ENCODE measurements at regions not wholly inside any gene's neighbourhood (a gene's known extent, or its start where the extent isn't known, plus 50 kb on each side); places are given as distances from the start of the nearest gene placed in this dataset.

GRCh38 chr3:23644099-23644498 lies 161.7 kb upstream of the UBE2E1 start:
- DNase-seq, result no peak

- DNase-seq, result no peak
These were observed 161.1 kb upstream of the UBE2E1 start for GRCh38 chr3:23644676-23645075.

- no peak for DNase-seq
These were observed 160.1 kb upstream of the UBE2E1 start for GRCh38 chr3:23645533-23646183.

DNA sequence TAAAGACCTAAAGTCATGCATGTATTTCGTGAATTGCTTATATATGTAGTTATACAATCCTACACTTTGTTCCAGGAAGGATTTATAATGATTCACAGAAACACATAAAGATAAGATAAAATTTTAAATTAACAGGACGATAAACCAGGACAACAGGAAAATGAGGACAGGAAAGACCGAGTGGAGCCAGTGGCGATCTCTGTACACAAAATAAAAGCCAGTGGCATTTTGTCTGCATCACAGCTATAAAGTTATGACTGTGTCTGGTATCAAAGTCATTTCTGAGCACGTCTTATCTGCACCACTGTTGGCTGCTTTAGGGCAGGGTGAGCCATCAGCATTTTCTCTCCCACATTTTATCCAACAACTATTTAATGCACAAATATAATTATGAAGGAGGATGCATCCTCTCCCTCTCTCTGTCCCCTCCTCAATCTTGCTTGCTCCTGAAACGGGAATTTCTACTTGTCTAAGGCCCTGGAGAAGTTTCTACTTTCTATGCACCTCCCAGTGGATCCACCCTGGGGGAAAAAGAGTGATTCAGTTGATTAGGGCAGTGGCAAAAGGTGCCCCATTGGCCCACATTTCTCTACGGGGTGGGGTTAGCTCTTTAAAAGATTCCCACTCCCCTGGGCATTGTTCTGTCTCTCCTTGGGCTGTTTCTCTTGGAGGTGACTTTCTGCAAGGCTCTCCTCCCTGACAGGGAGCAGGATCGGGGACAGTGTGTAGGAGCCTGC lies 159.4 kb upstream of the UBE2E1 start:
- no peak for DNase-seq

DNA sequence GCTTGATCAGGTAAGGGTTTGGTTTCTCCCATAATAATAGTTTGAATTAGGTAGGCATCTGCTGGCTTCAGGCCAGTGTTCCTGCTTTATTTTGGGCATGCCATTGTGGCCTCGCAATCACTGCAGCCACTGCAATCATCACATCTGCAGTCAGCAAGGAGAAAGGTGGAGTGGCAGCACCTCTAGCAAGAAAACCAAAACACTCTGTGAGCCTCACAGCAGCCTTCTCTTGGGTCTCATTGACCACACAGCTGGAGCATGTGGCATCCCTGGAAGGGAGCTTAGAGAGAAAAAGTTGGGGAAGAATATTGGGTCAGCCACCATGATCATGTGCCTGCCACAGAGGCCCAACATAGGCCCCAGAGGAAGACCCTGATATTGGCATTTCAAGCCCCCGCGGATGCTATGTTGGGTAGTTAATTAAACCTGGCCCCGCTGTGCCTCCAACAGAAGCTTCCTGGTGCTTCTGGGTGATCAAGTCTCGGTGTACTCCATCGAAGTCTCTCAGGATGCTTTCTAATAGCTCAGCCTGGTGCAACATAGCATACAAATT lies 158.0 kb upstream of the UBE2E1 start:
- DNase-seq, result no peak

DNA sequence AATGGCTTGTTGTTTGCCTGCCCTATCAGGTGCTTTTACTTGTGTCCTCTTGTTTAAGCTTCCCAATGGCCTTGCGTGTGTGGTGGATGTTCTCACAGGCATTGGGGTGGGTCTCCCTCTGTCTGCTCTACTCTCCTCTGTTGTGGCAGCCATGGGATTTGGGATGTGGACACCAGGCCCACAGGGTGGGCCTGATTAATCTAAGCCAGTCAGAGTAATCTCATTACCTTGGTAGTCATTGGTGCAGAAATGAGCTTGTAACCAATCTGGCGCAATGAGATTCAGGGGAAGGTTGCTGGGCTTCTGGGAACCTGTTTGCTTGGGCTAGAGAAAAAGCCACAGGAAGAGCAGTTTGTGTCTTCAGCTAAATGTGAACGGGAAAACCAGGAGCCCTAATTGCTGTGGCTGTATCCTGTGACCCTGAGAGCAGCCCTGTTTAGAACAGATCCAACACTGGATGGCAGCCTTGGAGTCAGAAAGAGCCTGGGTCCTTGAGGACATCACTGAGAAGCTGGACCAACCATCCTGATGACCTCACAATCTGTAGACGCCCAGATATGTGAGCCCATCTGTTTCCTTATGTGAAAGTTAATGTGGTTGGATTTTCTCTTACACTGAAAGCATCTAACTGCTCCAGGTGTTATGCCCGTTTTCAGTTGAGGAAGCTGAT lies 157.3 kb upstream of the UBE2E1 start:
- DNase-seq, result peak; percentile 46

GRCh38 chr3:23648996-23649395 lies 156.8 kb upstream of the UBE2E1 start:
- peak; percentile 27 for DNase-seq

DNA sequence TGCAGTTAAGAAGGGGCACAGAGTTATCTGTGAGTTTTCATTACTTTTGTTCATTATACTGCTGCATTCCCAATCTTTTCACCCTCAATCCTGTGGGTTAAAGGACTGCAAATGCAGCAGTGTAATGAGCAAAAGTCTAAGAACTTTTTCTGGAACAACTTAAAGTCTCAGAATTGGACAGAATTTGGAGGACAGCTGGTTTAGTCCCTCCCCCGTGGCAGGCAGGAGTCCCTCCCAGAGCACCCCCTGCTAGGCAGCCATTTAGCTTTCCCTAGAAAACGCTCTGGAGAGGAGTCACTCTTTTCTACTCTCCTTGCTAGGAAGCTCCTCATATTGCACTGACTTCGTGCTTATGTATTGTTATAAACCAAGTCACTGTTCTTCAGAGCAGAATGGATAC lies 156.3 kb upstream of the UBE2E1 start:
- no peak for DNase-seq

GRCh38 chr3:23650371-23651140 lies 155.2 kb upstream of the UBE2E1 start:
- peak; percentile 92 for DNase-seq

DNA sequence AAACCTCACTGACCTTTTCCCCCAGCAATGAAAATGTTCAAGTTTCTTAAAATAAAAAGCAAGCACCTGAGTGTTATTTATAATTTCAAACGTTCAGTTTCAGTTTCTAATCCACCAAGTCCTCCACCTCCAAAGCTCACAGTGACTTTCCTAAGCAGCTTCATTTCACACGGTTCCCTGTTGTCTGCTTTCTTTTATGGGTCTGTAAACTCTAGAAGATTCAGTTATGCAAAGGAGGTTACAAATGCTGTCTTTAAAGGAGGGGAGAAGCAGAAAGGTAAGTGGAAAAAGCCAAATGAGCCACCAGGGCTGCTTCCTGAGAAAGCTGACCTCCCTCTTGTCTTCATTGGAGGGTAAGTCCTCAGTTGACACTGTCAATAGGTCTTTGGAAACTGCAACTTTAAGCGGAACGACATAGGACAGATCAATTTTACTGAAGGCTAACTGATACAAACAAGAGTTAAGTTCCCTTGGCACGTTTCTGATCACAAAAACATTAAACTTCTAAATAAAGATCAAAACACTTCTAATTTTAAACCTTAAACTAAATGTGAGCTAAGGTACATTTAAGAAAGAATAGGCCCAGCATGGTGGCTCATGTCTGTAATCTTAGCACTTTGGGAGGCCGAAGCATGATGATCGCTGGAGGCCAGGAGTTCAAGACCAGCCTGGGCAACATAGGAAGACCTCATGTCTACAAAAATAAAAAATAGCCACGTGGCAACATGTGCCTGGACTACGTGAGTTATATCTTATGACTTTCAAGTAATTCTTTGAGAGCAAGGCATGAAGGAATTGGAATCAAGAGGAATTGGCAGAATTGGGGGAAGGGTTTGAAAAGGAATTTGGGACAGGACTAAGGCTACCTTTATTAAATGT lies 151.9 kb upstream of the UBE2E1 start:
- no peak for DNase-seq

DNA sequence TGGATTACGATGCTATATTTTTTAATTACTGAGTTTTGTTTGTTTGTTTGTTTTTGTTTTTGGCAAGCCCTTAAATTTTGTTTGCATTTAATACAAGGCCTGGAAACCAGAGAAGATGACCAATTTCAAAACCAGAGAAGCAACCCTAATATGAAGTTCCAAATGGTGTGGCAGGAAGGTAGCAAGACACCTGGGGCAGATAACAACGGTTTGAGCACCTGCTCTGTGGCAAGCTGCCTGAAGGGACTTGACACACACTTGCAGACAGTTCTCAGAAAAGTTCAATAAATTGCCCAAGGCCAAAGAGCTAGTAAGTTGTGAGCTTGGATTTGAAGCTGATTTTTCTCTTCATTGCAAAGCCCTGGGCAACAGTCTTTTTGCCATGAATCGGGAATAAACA lies 151.2 kb upstream of the UBE2E1 start:
- DNase-seq, result no peak

DNA sequence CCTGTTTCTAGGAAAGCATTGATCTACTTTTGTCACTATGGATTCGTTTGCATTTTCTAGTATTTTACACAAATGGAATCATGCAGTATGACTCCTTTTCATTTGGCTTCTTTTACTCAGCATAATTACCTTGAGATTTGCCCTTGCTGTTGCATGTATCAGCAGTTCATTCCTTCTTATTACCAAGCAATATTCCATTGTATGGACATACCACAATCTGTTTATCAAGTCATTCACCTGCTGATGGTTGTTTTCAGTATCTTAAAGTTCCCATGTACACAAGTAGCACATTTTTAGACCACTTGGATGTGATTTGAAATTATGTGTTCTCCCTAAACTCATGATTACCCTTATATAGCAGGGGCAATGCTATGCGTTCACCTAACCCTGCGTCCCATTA lies 150.0 kb upstream of the UBE2E1 start:
- no peak for DNase-seq

DNA sequence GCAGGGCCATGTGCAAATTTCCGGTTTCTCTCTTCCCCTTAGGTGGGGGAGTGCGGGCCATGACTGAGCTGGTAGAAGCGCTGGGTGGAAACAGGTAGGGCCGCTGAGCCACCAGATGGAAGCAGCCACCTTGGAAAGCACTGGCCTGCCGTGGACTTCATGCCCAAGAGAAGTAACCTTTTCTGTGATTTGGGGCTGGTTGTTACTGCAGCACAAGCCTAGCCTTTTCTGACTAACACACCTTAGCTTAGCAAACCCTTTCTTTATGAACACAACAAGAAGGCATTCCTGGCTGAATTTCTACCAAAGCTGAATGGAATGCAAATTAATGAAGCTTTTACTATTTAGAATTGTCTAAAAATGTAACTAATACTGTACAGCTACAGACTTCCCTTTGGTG lies 149.6 kb upstream of the UBE2E1 start:
- DNase-seq, result no peak

GRCh38 chr3:23656821-23657220 lies 148.9 kb upstream of the UBE2E1 start:
- no peak for DNase-seq

- DNase-seq, result no peak
These were observed 148.1 kb upstream of the UBE2E1 start for GRCh38 chr3:23657647-23658046.

- DNase-seq, result no peak
These were observed 146.5 kb upstream of the UBE2E1 start for GRCh38 chr3:23659274-23659673.

DNA sequence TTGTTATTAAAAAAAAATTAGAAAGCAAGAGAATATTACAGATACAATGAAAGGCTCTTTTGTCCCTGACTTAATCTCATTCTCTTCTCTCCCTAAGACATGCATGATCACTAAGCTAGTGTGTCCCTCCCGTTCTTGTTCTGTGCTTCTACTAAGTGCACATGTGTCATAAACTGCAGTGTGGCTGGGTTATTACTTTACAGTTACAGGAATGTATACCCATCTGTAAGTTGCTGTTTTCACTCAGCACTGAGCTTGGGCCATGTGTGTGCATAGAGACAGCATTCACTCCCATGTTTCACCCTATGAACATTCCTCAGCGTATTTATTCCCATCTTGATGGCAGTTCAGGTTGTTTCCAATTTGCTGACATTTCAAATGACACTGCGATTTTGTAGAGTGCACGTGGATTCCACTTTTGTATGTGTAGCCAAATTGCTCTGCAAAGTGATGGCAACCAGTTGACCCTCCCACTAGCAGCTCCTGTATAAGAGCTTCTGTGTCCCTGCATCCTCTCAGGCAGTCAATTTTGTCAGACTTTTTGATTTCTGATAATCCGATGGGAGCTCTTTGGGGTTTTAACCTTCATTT lies 145.8 kb upstream of the UBE2E1 start:
- DNase-seq, result peak; percentile 44

DNA sequence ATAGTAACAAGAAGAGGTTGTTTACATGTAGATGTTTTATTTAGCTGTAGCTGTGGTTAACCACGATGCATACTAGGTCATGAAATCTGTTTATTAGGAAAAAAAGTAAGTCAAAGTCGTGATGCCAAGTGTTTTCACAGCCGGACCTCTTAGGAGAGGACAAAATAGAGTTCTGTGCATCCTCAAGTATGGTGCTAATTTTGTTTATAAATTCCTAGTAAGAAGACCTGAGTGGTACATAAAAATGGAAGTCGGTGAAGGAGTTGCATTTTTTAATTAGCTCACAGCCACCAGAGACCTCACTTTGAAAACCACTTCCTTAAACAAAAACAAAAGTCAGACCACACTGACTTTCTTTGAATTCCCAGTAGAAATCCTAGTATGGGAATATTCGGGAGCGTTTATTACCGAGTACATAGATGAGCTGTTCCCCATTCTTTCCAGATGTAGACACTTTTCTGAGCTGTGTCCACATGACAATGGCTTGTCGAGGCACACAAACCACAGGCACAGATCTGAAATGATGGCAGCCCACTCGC lies 143.6 kb upstream of the UBE2E1 start:
- peak; percentile 48 for DNase-seq

DNA sequence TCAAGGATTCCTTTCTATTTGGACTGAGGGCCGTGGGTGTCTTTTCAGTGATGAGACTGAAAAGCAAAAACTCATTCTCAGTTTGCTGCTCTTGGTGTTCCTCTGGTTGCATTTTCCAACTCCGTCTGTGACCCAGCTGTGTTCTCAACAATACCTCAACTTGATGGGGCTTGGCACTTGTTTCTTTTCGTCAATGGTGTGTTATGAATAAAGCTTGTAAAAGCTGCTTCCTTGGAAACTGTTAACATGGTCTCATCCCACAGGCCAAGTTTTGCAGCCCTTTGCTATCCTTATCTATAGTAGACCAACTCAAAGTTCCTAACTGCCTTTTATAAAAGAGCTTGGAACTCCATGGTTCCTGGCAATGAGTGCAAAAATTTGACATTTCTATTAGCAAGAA lies 142.5 kb upstream of the UBE2E1 start:
- DNase-seq, result no peak

DNA sequence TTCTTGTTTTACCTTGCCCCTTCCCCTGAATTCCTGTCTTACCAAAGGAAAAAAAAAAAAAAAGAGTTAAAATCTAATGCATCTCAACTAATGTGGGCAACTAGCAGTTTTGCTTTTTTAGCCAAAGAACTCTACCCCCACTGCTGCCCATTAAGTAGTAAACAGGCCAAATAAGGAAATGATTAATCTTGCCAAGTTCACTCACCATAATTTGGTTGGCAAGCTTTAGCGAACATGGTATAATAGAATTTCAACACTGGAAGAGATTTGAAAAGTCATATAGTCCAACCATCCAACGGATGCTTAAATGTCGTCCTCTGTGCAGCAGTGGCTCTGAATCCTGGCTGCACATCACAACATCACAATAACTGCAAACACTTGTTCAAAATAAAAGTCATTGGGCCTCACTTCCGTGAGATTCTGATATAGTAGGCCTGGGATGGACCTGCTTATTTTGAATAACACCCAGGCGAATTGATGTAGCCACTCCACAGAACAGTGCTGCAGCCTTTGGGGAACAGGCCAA lies 142.0 kb upstream of the UBE2E1 start:
- no peak for DNase-seq

DNA sequence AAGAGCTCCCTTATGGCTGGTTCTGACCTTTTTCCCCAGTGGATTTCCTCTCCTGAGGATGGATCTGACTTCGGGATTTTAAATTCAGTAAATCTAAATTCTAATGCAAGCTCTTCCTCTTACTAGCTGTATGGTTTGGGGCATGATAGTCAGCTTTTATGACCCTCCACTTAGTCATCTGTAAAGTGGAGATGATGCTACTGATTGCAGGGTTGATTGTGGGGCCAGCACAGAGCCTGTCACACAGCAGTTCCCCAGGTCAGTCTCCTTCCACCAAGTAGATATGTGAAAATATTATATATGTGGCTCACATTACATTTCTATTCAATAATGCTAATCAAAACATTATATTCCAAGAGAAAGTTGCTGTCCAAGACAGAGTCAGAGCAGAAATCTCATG lies 141.3 kb upstream of the UBE2E1 start:
- peak; percentile 57 for DNase-seq
